ENCODE measurements at regions not wholly inside any gene's neighbourhood (a gene's known extent, or its start where the extent isn't known, plus 50 kb on each side); places are given as distances from the start of the nearest gene placed in this dataset.

- in situ Hi-C loops (cut with HindIII; ENCODE audit: low sequenced_read_pairs): no loop called here
- no peak overlapping the region for H3K4me3 ChIP-seq (ENCODE audit: low read depth, low read length)
- no peak for DNase-seq (ENCODE audit: low read depth, low spot score)
- no peak for TF ChIP-seq CTCF (IDR thresholded peaks at IDR 0.05; ENCODE audit: low read depth, low read length)
These were observed 199.3 kb upstream of the PPFIA2 start for GRCh38 chr12:81958406-81958805.

GRCh38 chr12:81957631-81958030 is 198.5 kb upstream of the PPFIA2 start:
- TF ChIP-seq CTCF (IDR thresholded peaks at IDR 0.05; ENCODE audit: low read depth, low read length): no peak
- H3K4me3 ChIP-seq (ENCODE audit: low read depth, low read length): no peak overlapping the region
- DNase-seq (ENCODE audit: low read depth, low spot score): no peak
- in situ Hi-C loops (cut with HindIII; ENCODE audit: low sequenced_read_pairs): no loop called here

DNA sequence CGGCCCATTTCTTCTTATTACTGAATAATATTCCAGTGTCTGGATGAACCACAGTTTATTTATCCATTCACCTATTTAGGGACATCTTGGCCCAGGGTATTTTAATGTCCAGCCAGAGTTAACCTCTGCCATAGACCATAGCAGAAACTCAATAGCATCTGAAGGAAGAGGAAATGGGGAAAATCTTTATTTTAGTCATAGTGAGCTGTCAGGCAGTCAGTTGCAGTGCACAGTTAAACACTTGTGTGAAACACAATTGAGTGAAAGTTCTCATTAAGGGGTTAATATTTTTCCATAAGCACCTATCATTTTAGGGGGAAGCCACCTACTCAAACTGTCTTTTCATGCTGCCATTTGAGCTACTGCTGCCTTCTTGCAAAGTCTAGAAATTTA is 197.3 kb upstream of the PPFIA2 start:
- no peak overlapping the region for H3K4me3 ChIP-seq (ENCODE audit: low read depth, low read length)
- no peak for TF ChIP-seq CTCF (IDR thresholded peaks at IDR 0.05; ENCODE audit: low read depth, low read length)
- DNase-seq (ENCODE audit: low read depth, low spot score): no peak
- in situ Hi-C loops (cut with HindIII; ENCODE audit: low sequenced_read_pairs): no loop called here

- no peak overlapping the region for H3K4me3 ChIP-seq (ENCODE audit: low read depth, low read length)
- TF ChIP-seq CTCF (IDR thresholded peaks at IDR 0.05; ENCODE audit: low read depth, low read length): no peak
- in situ Hi-C loops (cut with HindIII; ENCODE audit: low sequenced_read_pairs): no loop called here
- DNase-seq (ENCODE audit: low read depth, low spot score): peak; percentile 13
These were observed 194.4 kb upstream of the PPFIA2 start for GRCh38 chr12:81953541-81953940.

- in situ Hi-C loops (cut with HindIII; ENCODE audit: low sequenced_read_pairs): no loop called here
- no peak for TF ChIP-seq CTCF (IDR thresholded peaks at IDR 0.05; ENCODE audit: low read depth, low read length)
- no peak for DNase-seq (ENCODE audit: low read depth, low spot score)
- no peak overlapping the region for H3K4me3 ChIP-seq (ENCODE audit: low read depth, low read length)
These were observed 191.7 kb upstream of the PPFIA2 start for GRCh38 chr12:81950871-81951270.

- no peak overlapping the region for H3K4me3 ChIP-seq (ENCODE audit: low read depth, low read length)
- no peak for DNase-seq (ENCODE audit: low read depth, low spot score)
- no peak for TF ChIP-seq CTCF (IDR thresholded peaks at IDR 0.05; ENCODE audit: low read depth, low read length)
- in situ Hi-C loops (cut with HindIII; ENCODE audit: low sequenced_read_pairs): no loop called here
These were observed 190.7 kb upstream of the PPFIA2 start for GRCh38 chr12:81949841-81950308.

DNA sequence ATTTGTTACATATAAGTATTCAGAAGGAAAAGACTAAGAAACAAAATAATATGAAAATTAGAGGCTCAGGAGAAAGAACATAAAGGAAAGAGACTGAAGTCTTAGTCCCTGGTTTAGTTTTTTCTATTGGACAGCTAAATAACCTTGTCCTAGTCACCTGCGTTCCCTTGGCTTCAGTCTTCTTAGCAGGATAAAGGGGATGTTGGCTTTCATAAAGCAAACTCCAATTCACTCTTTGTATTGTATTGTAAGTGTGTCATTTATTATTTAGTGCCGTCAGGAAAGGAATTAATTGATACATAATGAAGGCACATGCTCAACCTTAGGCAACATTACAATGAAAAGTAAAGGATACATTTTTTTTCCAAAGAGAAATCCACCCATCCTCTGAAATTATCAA is 190.3 kb upstream of the PPFIA2 start:
- TF ChIP-seq CTCF (IDR thresholded peaks at IDR 0.05; ENCODE audit: low read depth, low read length): no peak
- in situ Hi-C loops (cut with HindIII; ENCODE audit: low sequenced_read_pairs): no loop called here
- no peak overlapping the region for H3K4me3 ChIP-seq (ENCODE audit: low read depth, low read length)
- no peak for DNase-seq (ENCODE audit: low read depth, low spot score)
